HG02571 (cell line): ENCODE measurements at regions not wholly inside any gene's neighbourhood (a gene's known extent, or its start where the extent isn't known, plus 50 kb on each side); places are given as distances from the start of the nearest gene placed in this dataset.
"Not testable (repeated sequence)": the region's sequence is repeated elsewhere in the genome, so short reads cannot be mapped to it uniquely, and the experiment has no call there.

Source experiments
- ATAC-seq: cut with Tn5 transposase; IDR thresholded peaks from one replicate; pipeline ENCODE4 v1.9.1; 2021; ENCODE audit warnings: mild to moderate bottlenecking, moderate library complexity; ENCODE audit not compliant: unreplicated experiment

GRCh38 chr5:93933269-93933668 lies 191.9 kb upstream of the POU5F2 start:
- not testable (repeated sequence) for ATAC-seq

GRCh38 chr5:93930098-93930497 lies 188.7 kb upstream of the POU5F2 start:
- no peak for ATAC-seq

GRCh38 chr5:93929131-93929530 lies 187.7 kb upstream of the POU5F2 start:
- ATAC-seq: no peak

- ATAC-seq: no peak
Measured at GRCh38 chr5:93926831-93927620, 185.6 kb upstream of the POU5F2 start.

GRCh38 chr5:93925321-93925720 lies 183.9 kb upstream of the POU5F2 start:
- ATAC-seq: no peak

GRCh38 chr5:93924628-93925027 lies 183.2 kb upstream of the POU5F2 start:
- ATAC-seq: no peak

GRCh38 chr5:93922551-93922950 lies 181.2 kb upstream of the POU5F2 start:
- ATAC-seq: no peak

GRCh38 chr5:93921001-93921400 lies 179.6 kb upstream of the POU5F2 start:
- no peak for ATAC-seq

- ATAC-seq: no peak
Measured at GRCh38 chr5:93916872-93917271, 175.5 kb upstream of the POU5F2 start.

- no peak for ATAC-seq
Measured at GRCh38 chr5:93915142-93915553, 173.7 kb upstream of the POU5F2 start.

GRCh38 chr5:93911609-93912008 lies 170.2 kb upstream of the POU5F2 start:
- no peak for ATAC-seq

GRCh38 chr5:93909356-93909755 lies 168.0 kb upstream of the POU5F2 start:
- ATAC-seq: no peak

- ATAC-seq: no peak
Measured at GRCh38 chr5:93904917-93905316, 163.5 kb upstream of the POU5F2 start.

GRCh38 chr5:93902288-93902687 lies 160.9 kb upstream of the POU5F2 start:
- ATAC-seq: no peak

GRCh38 chr5:93899026-93899600 lies 157.7 kb upstream of the POU5F2 start:
- no peak for ATAC-seq

- no peak for ATAC-seq
Measured at GRCh38 chr5:93894601-93895354, 153.4 kb upstream of the POU5F2 start.

GRCh38 chr5:93893075-93893474 lies 151.7 kb upstream of the POU5F2 start:
- no peak for ATAC-seq

GRCh38 chr5:93892481-93892880 lies 151.1 kb upstream of the POU5F2 start:
- no peak for ATAC-seq

GRCh38 chr5:93891491-93892480 lies 150.4 kb upstream of the POU5F2 start:
- ATAC-seq: no peak

GRCh38 chr5:93890657-93891056 lies 149.3 kb upstream of the POU5F2 start:
- ATAC-seq: no peak

- no peak for ATAC-seq
Measured at GRCh38 chr5:93887678-93888077, 146.3 kb upstream of the POU5F2 start.
